SH-SY5Y (cell line): ENCODE measurements at regions not wholly inside any gene's neighbourhood (a gene's known extent, or its start where the extent isn't known, plus 50 kb on each side); places are given as distances from the start of the nearest gene placed in this dataset.

Experiments
- GATA2 ChIP-seq: IDR thresholded peaks from 2 replicates; pipeline ENCODE4 v1.6.1; 2011; ENCODE audit warnings: mild to moderate bottlenecking, low read depth, low read length
- GATA3 ChIP-seq: IDR thresholded peaks from 2 replicates; pipeline ENCODE4 v1.6.1; 2011; ENCODE audit warnings: low read depth, mild to moderate bottlenecking, low read length, moderate library complexity

- TF ChIP-seq GATA3 (no peak), GATA2 (no peak)
Measured at GRCh38 chr6:87922947-87923330, 124.7 kb upstream of the SPACA1 start.

GRCh38 chr6:87922196-87922946, 125.3 kb upstream of the SPACA1 start:
- TF ChIP-seq GATA2, result no peak
- no peak for TF ChIP-seq GATA3

- TF ChIP-seq GATA3 (no peak), GATA2 (no peak)
Measured at GRCh38 chr6:87921034-87921433, 126.6 kb upstream of the SPACA1 start.

- no peak for TF ChIP-seq GATA3
- no peak for TF ChIP-seq GATA2
Measured at GRCh38 chr6:87920245-87920644, 127.4 kb upstream of the SPACA1 start.

- no peak for TF ChIP-seq GATA2
- TF ChIP-seq GATA3, result no peak
Measured at GRCh38 chr6:87919416-87919815, 128.2 kb upstream of the SPACA1 start.

GRCh38 chr6:87919001-87919400, 128.6 kb upstream of the SPACA1 start:
- no peak for TF ChIP-seq GATA3
- TF ChIP-seq GATA2, result no peak

- TF ChIP-seq GATA3 (no peak), GATA2 (no peak)
Measured at GRCh38 chr6:87918461-87918941, 129.1 kb upstream of the SPACA1 start.

GRCh38 chr6:87917886-87918285, 129.8 kb upstream of the SPACA1 start:
- TF ChIP-seq GATA3 (no peak), GATA2 (no peak)

- no peak for TF ChIP-seq GATA3
- no peak for TF ChIP-seq GATA2
Measured at GRCh38 chr6:87916446-87916845, 131.2 kb upstream of the SPACA1 start.

- TF ChIP-seq GATA2 (no peak), GATA3 (no peak)
Measured at GRCh38 chr6:87914637-87915395, 132.8 kb upstream of the SPACA1 start.

GRCh38 chr6:87913974-87914373, 133.7 kb upstream of the SPACA1 start:
- no peak for TF ChIP-seq GATA2
- TF ChIP-seq GATA3, result no peak

- TF ChIP-seq GATA2 (no peak), GATA3 (no peak)
Measured at GRCh38 chr6:87912102-87912501, 135.5 kb upstream of the SPACA1 start.

GRCh38 chr6:87909849-87910248, 137.8 kb upstream of the SPACA1 start:
- TF ChIP-seq GATA2 (no peak), GATA3 (no peak)

GRCh38 chr6:87908978-87909811, 138.4 kb upstream of the SPACA1 start:
- TF ChIP-seq GATA2 (no peak), GATA3 (no peak)
